ENCODE measurements at regions not wholly inside any gene's neighbourhood (a gene's known extent, or its start where the extent isn't known, plus 50 kb on each side); places are given as distances from the start of the nearest gene placed in this dataset.

GRCh38 chr12:42819846-42820245 lies 230.3 kb upstream of the PRICKLE1 start:
- TF ChIP-seq CTCF (IDR thresholded peaks at IDR 0.05; ENCODE audit: control extremely low read depth, extremely low read depth) = no peak
- Histone ChIP-seq H3K36me3 (ENCODE audit: control insufficient read depth in 4 of 4, insufficient read depth in 4 of 4, low read length in 4 of 4) (no peaks in the 10 kb centered on the region), H3K27me3 (ENCODE audit: control insufficient read depth in 3 of 3, insufficient read depth in 3 of 3, low read length in 2 of 3) (no peaks in the 10 kb centered on the region), H3K9ac (ENCODE audit: insufficient read depth in 1 of 2, low read length in 2 of 2) (no peak overlapping the region), H3K4me1 (ENCODE audit: control insufficient read depth in 5 of 5, insufficient read depth in 5 of 5, low read length in 5 of 5) (no peaks in the 10 kb centered on the region), H3K9me3 (ENCODE audit: control insufficient read depth in 4 of 4, insufficient read depth in 3 of 4, low read length in 3 of 4) (no peaks in the 10 kb centered on the region), H3K4me3 (no peak overlapping the region), H3K27ac (ENCODE audit: low read depth in 1 of 2, low read length in 1 of 2) (no peak overlapping the region)
- no peak for DNase-seq
- WGBS, 2 donors = 73 to 85% methylated on average over 6 of the region's 6 CpGs
- ATAC-seq (ENCODE audit: insufficient read depth, low FRiP score) = no peak

GRCh38 chr12:42815068-42815467 lies 225.5 kb upstream of the PRICKLE1 start:
- no peak for TF ChIP-seq CTCF (IDR thresholded peaks at IDR 0.05; ENCODE audit: control extremely low read depth, extremely low read depth)
- Histone ChIP-seq H3K36me3 (ENCODE audit: control insufficient read depth in 4 of 4, insufficient read depth in 4 of 4, low read length in 4 of 4) (no peaks in the 10 kb centered on the region), H3K4me1 (ENCODE audit: control insufficient read depth in 5 of 5, insufficient read depth in 5 of 5, low read length in 5 of 5) (no peaks in the 10 kb centered on the region), H3K9me3 (ENCODE audit: control insufficient read depth in 4 of 4, insufficient read depth in 3 of 4, low read length in 3 of 4) (no peaks in the 10 kb centered on the region), H3K4me3 (no peak overlapping the region), H3K9ac (ENCODE audit: insufficient read depth in 1 of 2, low read length in 2 of 2) (no peak overlapping the region), H3K27ac (ENCODE audit: low read depth in 1 of 2, low read length in 1 of 2) (no peak overlapping the region), H3K27me3 (ENCODE audit: control insufficient read depth in 3 of 3, insufficient read depth in 3 of 3, low read length in 2 of 3) (no peaks in the 10 kb centered on the region)
- WGBS, 2 donors = 80 to 81% methylated on average over 2 of the region's 2 CpGs
- no peak for ATAC-seq (ENCODE audit: insufficient read depth, low FRiP score)
- peak in 1 of 3 donors; percentile 10 for DNase-seq

GRCh38 chr12:42812871-42813270 lies 223.3 kb upstream of the PRICKLE1 start:
- no peaks in the 10 kb centered on the region for H3K4me1 ChIP-seq (ENCODE audit: control insufficient read depth in 5 of 5, insufficient read depth in 5 of 5, low read length in 5 of 5)
- no peaks in the 10 kb centered on the region for H3K36me3 ChIP-seq (ENCODE audit: control insufficient read depth in 4 of 4, insufficient read depth in 4 of 4, low read length in 4 of 4)
- no peaks in the 10 kb centered on the region for H3K9me3 ChIP-seq (ENCODE audit: control insufficient read depth in 4 of 4, insufficient read depth in 3 of 4, low read length in 3 of 4)
- H3K9ac ChIP-seq (ENCODE audit: insufficient read depth in 1 of 2, low read length in 2 of 2) = no peak overlapping the region
- WGBS, 2 donors = 82 to 83% methylated on average over 3 of the region's 3 CpGs
- TF ChIP-seq CTCF (IDR thresholded peaks at IDR 0.05; ENCODE audit: control extremely low read depth, extremely low read depth) = no peak
- H3K27ac ChIP-seq (ENCODE audit: low read depth in 1 of 2, low read length in 1 of 2) = no peak overlapping the region
- H3K27me3 ChIP-seq (ENCODE audit: control insufficient read depth in 3 of 3, insufficient read depth in 3 of 3, low read length in 2 of 3) = no peaks in the 10 kb centered on the region
- DNase-seq (no peak), ATAC-seq (ENCODE audit: insufficient read depth, low FRiP score) (no peak)
- no peak overlapping the region for H3K4me3 ChIP-seq

- DNase-seq (no peak), ATAC-seq (ENCODE audit: insufficient read depth, low FRiP score) (no peak)
- Histone ChIP-seq H3K27ac (ENCODE audit: low read depth in 1 of 2, low read length in 1 of 2) (no peak overlapping the region), H3K9me3 (ENCODE audit: control insufficient read depth in 4 of 4, insufficient read depth in 3 of 4, low read length in 3 of 4) (no peaks in the 10 kb centered on the region), H3K4me3 (no peak overlapping the region), H3K4me1 (ENCODE audit: control insufficient read depth in 5 of 5, insufficient read depth in 5 of 5, low read length in 5 of 5) (no peaks in the 10 kb centered on the region), H3K36me3 (ENCODE audit: control insufficient read depth in 4 of 4, insufficient read depth in 4 of 4, low read length in 4 of 4) (no peaks in the 10 kb centered on the region), H3K9ac (ENCODE audit: insufficient read depth in 1 of 2, low read length in 2 of 2) (no peak overlapping the region), H3K27me3 (ENCODE audit: control insufficient read depth in 3 of 3, insufficient read depth in 3 of 3, low read length in 2 of 3) (no peaks in the 10 kb centered on the region)
- TF ChIP-seq CTCF (IDR thresholded peaks at IDR 0.05; ENCODE audit: control extremely low read depth, extremely low read depth) = no peak
Measured at GRCh38 chr12:42812086-42812485, 222.5 kb upstream of the PRICKLE1 start.

Measured in lung (tissue), 11 donors.